SIG-M5 treated with dmso at 0.1 percent for 504 hours (cell line): ENCODE measurements at regions not wholly inside any gene's neighbourhood (a gene's known extent, or its start where the extent isn't known, plus 50 kb on each side); places are given as distances from the start of the nearest gene placed in this dataset.
"Not testable (repeated sequence)": the region's sequence is repeated elsewhere in the genome, so short reads cannot be mapped to it uniquely, and the experiment has no call there.

Source experiments
- DNase-seq: peaks from one replicate; lab custom pipeline; 2025; ENCODE audit not compliant: unreplicated experiment; lab: John Stamatoyannopoulos, UW

DNA sequence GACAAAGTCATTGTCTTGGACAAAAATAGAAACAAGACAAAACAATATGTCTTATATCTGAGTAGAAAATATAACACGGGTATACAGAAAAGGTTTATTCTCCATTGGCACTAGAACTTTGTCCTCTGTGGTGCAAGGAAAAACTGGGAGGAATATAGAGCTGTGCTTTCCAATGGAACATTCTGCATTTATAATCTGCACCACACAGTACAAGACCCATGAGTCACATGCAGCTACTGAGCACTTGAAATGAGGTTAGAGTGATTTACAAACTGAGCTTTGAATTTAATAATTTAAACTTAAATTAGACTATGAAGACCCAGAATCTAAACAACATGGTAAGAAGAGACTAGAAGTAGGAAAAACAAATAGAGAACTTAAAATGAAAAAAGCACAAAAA, 86.1 kb downstream of the RAP2A start:
- DNase-seq = no peak

DNA sequence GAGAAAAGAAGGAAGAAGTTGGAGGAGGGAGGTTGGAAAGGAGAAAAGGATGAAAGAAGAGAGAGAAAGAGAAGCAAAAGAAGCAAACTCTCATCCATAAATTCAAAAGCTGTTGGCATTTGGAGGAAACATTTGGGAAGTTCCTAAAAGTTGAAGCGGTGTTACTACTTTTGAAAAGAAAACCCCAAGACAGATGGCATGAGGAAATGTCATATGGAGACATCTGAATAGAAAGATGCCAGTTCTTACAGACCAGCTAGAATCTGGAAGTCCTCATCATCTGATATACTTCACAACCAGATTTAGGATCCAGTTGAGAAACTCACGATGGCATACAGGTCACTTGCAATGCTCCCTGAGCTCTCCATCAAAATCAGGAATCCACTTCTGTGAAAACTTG, 86.9 kb downstream of the RAP2A start:
- DNase-seq = no peak

GRCh38 chr13:97521726-97522125, 87.8 kb downstream of the RAP2A start:
- no peak for DNase-seq

GRCh38 chr13:97522243-97522642, 88.3 kb downstream of the RAP2A start:
- DNase-seq = no peak

- DNase-seq = no peak
These were observed 92.6 kb downstream of the RAP2A start for GRCh38 chr13:97526556-97526955.

- no peak for DNase-seq
These were observed 94.5 kb downstream of the RAP2A start for GRCh38 chr13:97528518-97528917.

DNA sequence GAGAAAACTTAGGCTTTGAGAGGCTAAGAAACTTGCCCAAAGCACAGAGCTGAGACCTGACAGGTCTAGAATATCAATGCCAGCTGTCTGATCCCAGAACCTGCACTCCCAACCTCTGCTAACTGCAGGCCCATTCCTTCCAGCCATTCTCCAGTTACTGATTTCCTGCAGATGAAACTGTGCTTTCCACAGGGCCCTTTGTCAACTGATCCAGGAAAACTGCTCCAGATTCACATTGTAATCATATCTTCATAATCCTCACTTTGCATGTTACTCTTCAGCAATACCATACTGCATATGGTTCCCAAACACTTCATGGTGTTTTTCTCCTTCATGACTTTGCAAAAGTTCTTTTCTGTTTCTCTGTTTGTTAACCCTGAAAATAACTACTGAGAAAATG, 100.6 kb downstream of the RAP2A start:
- no peak for DNase-seq

GRCh38 chr13:97535614-97536013, 101.6 kb downstream of the RAP2A start:
- no peak for DNase-seq

GRCh38 chr13:97537110-97537509, 103.1 kb downstream of the RAP2A start:
- no peak for DNase-seq

DNA sequence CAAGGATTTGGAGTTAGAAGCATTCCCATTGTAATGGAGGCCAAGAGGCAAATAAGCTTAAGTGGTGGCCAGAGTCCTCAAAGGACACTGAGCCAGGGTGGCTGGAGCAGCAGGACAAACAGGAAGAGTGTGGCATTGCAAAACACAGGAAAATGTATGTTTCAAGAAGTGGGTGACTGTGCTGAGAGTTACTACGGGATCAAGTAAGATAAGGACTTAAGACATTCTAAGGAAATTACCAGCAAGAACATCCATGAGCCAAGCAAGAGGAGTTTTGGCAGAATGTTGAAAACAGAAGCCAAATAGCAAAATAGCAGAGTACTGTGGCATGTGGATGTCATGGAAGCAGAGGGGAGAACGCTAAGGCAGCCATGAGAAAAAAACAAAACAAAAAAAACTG, 104.2 kb downstream of the RAP2A start:
- DNase-seq = no peak

GRCh38 chr13:97539651-97540610, 106.0 kb downstream of the RAP2A start:
- no peak for DNase-seq

GRCh38 chr13:97540696-97541095, 106.7 kb downstream of the RAP2A start:
- no peak for DNase-seq

GRCh38 chr13:97542102-97542685, 108.2 kb downstream of the RAP2A start:
- no peak for DNase-seq

GRCh38 chr13:97544031-97544765, 110.2 kb downstream of the RAP2A start:
- DNase-seq = no peak

DNA sequence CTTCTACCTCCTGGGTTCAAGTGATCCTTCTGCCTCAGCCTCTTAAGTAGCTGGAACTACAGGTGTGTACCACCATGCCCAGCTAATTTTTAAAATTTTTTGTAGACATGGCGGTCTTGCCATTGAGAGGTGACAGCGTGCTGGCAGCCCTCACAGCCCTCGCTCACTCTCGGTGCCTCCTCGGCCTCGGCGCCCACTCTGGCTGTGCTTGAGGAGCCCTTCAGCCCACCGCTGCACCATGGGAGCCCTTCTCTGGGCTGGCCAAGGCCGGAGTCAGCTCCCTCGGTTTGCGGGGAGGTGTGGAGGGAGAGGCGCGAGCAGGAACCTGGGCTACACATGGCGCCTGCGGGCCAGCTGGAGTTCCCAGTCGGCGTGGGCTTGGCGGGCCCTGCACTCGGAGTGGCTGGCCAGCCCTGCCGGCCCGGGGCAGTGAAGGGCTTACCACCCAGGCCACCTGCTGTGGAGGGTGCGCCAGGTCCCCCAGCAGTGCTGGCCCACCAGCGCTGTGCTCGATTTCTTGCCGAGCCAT, 111.1 kb downstream of the RAP2A start:
- not testable (repeated sequence) for DNase-seq

- DNase-seq = no peak
These were observed 114.2 kb downstream of the RAP2A start for GRCh38 chr13:97548138-97548537.

DNA sequence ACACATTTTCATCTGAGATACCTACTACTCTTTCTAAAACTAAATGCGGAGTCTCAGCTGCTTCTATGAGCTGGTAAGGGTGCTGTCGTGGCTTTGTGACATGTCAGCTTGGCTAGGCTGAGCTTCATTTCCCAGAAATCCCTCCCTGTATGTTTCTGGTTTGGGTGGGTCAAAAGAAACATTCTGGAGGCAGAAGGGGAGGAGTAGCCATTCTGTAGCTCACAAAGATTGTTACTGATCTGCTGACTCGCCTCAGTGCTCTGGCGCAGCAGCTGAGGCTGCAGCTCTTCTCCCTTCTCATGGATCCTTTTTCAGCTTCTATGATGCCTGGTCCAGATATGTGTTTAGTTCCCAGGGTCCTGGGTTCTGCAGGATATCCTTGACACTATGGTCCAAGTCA, 114.7 kb downstream of the RAP2A start:
- no peak for DNase-seq

DNA sequence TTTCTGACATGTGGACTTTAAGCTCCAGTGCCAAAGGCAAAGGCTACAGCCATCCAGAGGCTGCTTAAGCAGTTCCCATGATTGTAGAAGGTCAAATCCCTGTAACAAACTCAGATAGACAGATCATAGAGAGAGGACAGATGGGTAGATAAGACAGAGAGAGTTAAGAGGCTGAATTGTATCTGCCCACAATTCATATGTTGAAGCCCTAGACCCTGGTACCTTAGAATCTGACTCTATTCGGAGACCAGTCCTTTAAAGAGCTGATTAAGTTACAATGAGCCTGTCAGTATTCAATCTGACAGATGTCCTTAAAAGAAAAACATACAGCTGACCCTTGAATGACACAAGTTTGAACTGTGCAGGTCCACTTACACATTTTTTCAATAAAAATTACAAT, 115.2 kb downstream of the RAP2A start:
- DNase-seq = no peak

- no peak for DNase-seq
These were observed 120.5 kb downstream of the RAP2A start for GRCh38 chr13:97554496-97554895.

- DNase-seq = no peak
These were observed 121.1 kb downstream of the RAP2A start for GRCh38 chr13:97555034-97555433.

- no peak for DNase-seq
These were observed 125.1 kb downstream of the RAP2A start for GRCh38 chr13:97559030-97559429.

DNA sequence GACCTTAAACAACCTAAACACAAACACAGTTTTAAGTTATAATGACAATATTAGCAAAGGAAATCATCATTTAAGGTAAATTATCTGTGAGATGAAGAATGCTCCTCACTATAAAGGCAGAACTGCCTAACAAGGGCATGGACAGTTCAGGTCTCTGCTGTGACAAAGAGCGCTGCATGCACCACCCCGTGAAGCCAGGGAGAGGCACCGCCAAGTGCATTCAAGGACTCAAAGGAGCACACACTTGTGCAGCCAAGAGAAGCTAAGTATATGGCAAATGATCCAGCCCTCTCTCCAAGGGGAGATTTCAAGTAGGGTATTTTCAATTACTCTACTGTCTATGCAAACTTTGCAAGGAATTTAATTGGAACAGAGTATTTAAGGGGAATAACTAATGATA, 126.0 kb downstream of the RAP2A start:
- DNase-seq = no peak
